ENCODE measurements at regions not wholly inside any gene's neighbourhood (a gene's known extent, or its start where the extent isn't known, plus 50 kb on each side); places are given as distances from the start of the nearest gene placed in this dataset.

DNA sequence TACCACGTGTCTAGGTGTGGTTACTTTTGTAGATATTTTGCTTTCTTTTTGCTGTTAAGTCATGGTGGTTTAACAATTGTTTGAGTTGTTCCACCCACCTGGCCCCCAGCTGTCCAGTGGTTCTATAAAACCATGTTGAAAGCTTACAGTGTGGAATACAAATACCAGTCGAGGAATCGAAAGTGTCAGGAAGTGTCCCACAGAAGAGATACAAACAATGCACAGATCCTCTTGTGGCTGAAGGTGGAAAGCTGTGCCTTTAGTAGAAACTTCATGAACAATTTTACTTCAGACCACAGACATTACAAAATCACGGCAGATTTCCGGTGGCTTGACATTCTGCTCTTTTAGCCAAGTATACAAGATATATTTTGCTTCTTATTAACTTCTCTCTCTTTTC lies 782.4 kb upstream of the SOX9 start:
- TF ChIP-seq POLR2A (IDR thresholded peaks at IDR 0.05; ENCODE audit: low read depth, low read length) (no peak), SPI1 (IDR thresholded peaks at IDR 0.05; ENCODE audit: low read depth, low read length) (no peak), TAF1 (IDR thresholded peaks at IDR 0.05; ENCODE audit: low read depth, low read length) (no peak), POLR2AphosphoS5 (IDR thresholded peaks at IDR 0.05; ENCODE audit: low read depth, low read length) (no peak), POU2F2 (IDR thresholded peaks at IDR 0.05; ENCODE audit: low read depth, low read length) (no peak)
